Caco-2 (cell line): ENCODE measurements at regions not wholly inside any gene's neighbourhood (a gene's known extent, or its start where the extent isn't known, plus 50 kb on each side); places are given as distances from the start of the nearest gene placed in this dataset.

Experiments used
- BruUV-seq: library from RNA; stranded (reverse); fragments of 400-500 nt; replicated peaks from 2 replicates; lab custom pipeline; 2021; lab: Mats Ljungman, UMichigan
- CTCF ChIA-PET: fragments of 300-600 bp; sonication (Branson Sonifier 250); formaldehyde crosslinking; loops from one replicate; lab custom pipeline; 2022; ENCODE audit warnings: antibody characterized with exemption; lab: Charles Lee
- POLR2A ChIA-PET: fragments of 300-600 bp; sonication (Branson Sonifier 250); formaldehyde crosslinking; loops from one replicate; lab custom pipeline; 2022; ENCODE audit warnings: antibody characterized with exemption; lab: Charles Lee
- DNase-seq, 2 experiments: peaks; one replicate each; pipeline versions ENCODE4 v3.0.0 to v3.0.0-alpha.2; 2020 to 2022
- H3K27me3 ChIP-seq: replicated peaks from 2 replicates; pipeline ENCODE4 v1.6.0; 2011; ENCODE audit warnings: low read length; ENCODE audit not compliant: control insufficient read depth, insufficient read depth
- H3K36me3 ChIP-seq: 2 replicates; pipeline ENCODE4 v1.5.1; 2011; ENCODE audit warnings: low read length; ENCODE audit not compliant: control insufficient read depth, insufficient read depth
- H3K4me1 ChIP-seq: fragments of 250-450 bp; sonication (Bioruptor Pico); 2 replicates; pipeline ENCODE4 v1.5.1; 2020; ENCODE audit warnings: mild to moderate bottlenecking
- H3K4me3 ChIP-seq: 2 replicates; pipeline ENCODE4 v1.5.1; 2011; ENCODE audit warnings: low read depth, mild to moderate bottlenecking, control low read depth, low read length
- H3K9me3 ChIP-seq: fragments of 250-450 bp; sonication (Bioruptor Pico); 2 replicates; pipeline ENCODE4 v1.5.1; 2020; ENCODE audit warnings: mild to moderate bottlenecking, moderate library complexity
- H3K27ac Mint-ChIP-seq: one replicate; pipeline ENCODE4 v1.8.0; 2022; ENCODE audit warnings: mixed read lengths; ENCODE audit not compliant: unreplicated experiment
- H3K27me3 Mint-ChIP-seq: one replicate; pipeline ENCODE4 v1.8.0; 2022; ENCODE audit warnings: mixed read lengths; ENCODE audit not compliant: insufficient read depth, unreplicated experiment
- H3K36me3 Mint-ChIP-seq: one replicate; pipeline ENCODE4 v1.8.0; 2022; ENCODE audit warnings: mild to moderate bottlenecking, mixed read lengths; ENCODE audit not compliant: insufficient read depth, unreplicated experiment
- H3K4me1 Mint-ChIP-seq: one replicate; pipeline ENCODE4 v1.8.0; 2022; ENCODE audit warnings: low read depth, mixed read lengths; ENCODE audit not compliant: unreplicated experiment
- H3K4me3 Mint-ChIP-seq: one replicate; pipeline ENCODE4 v1.8.0; 2022; ENCODE audit warnings: mild to moderate bottlenecking, moderate library complexity, mixed read lengths; ENCODE audit not compliant: unreplicated experiment
- H3K9me3 Mint-ChIP-seq: one replicate; pipeline ENCODE4 v1.8.0; 2022; ENCODE audit warnings: mixed read lengths; ENCODE audit not compliant: unreplicated experiment
- CTCF ChIP-seq, 2 experiments: fragments of 200-600 bp in 1 of 2; IDR thresholded peaks; 1 replicate in 1 of 2; 2 replicates in 1 of 2; pipeline versions ENCODE4 v1.5.1 to v1.8.0; 2011 to 2022; ENCODE audit warnings: antibody characterized with exemption in 1 of 2, control low read depth in 1 of 2, inconsistent platforms in 1 of 2, low read depth in 1 of 2, low read length in 1 of 2, mild to moderate bottlenecking in 1 of 2, moderate library complexity in 1 of 2; ENCODE audit not compliant: insufficient read depth in 1 of 2, severe bottlenecking in 1 of 2, unreplicated experiment in 1 of 2
- intact Hi-C: fragments of 100-400 bp; cut with micrococcal nuclease; formaldehyde crosslinking; loops from one replicate; pipeline ENCODE4 v1.10.0; 2022; ENCODE audit not compliant: unreplicated experiment

DNA sequence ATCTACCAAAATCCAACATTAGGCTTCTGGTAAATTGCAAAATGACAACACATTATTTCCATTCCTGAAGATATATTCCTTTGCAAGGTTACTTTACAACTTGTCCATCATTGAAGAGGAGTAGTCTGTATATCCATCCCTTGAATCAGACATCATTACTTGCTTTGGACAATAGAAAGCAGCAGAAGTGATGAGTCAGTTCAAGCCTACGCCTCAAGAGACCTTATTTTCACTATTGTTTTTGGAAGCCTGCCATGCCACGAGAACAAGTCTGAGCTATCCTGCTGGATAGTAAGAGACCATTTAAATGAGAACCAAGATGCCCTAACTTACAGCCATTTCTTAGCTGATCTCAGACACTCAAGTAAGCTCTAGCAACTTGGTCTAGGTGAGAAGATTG is 246.0 kb upstream of the HHIP start:
- CTCF ChIA-PET: no interaction called here

GRCh38 chr4:144402176-144402575 is 243.8 kb upstream of the HHIP start:
- TF ChIP-seq CTCF (IDR thresholded peaks at IDR 0.05; ENCODE audit: insufficient read depth in 1 of 2, low read depth in 1 of 2, low read length in 1 of 2, severe bottlenecking in 1 of 2, unreplicated experiment in 1 of 2): no peak
- Mint-ChIP-seq H3K9me3 (no peaks in the 10 kb centered on the region), H3K4me3 (no peak overlapping the region), H3K4me1 (no peaks in the 10 kb centered on the region), H3K36me3 (no peaks in the 10 kb centered on the region), H3K27me3 (peaks cover 3% of the 10 kb centered on the region), H3K27ac (no peak overlapping the region)
- ChIA-PET CTCF (no interaction called here), POLR2A (no interaction called here)
- intact Hi-C loops: no loop called here
- BruUV-seq: no TSS peak
- Histone ChIP-seq H3K36me3 (no peaks in the 10 kb centered on the region), H3K9me3 (no peaks in the 10 kb centered on the region), H3K27me3 (no peaks in the 10 kb centered on the region), H3K4me3 (no peak overlapping the region), H3K4me1 (no peaks in the 10 kb centered on the region)
- no peak for DNase-seq

More for the DNA sequence above, 246.0 kb upstream of the HHIP start:
- Mint-ChIP-seq H3K27ac (no peak overlapping the region), H3K9me3 (no peaks in the 10 kb centered on the region), H3K4me3 (no peak overlapping the region), H3K27me3 (peaks cover 3% of the 10 kb centered on the region), H3K4me1 (no peaks in the 10 kb centered on the region), H3K36me3 (no peaks in the 10 kb centered on the region)
- no peaks in the 10 kb centered on the region for H3K36me3 ChIP-seq
- no peaks in the 10 kb centered on the region for H3K27me3 ChIP-seq
- intact Hi-C loops: no loop called here
- H3K4me1 ChIP-seq: no peaks in the 10 kb centered on the region
- H3K4me3 ChIP-seq: no peak overlapping the region
- H3K9me3 ChIP-seq: no peaks in the 10 kb centered on the region
- POLR2A ChIA-PET: no interaction called here
- no peak for TF ChIP-seq CTCF (IDR thresholded peaks at IDR 0.05; ENCODE audit: insufficient read depth in 1 of 2, low read depth in 1 of 2, low read length in 1 of 2, severe bottlenecking in 1 of 2, unreplicated experiment in 1 of 2)
- no peak for DNase-seq
- no TSS peak for BruUV-seq

DNA sequence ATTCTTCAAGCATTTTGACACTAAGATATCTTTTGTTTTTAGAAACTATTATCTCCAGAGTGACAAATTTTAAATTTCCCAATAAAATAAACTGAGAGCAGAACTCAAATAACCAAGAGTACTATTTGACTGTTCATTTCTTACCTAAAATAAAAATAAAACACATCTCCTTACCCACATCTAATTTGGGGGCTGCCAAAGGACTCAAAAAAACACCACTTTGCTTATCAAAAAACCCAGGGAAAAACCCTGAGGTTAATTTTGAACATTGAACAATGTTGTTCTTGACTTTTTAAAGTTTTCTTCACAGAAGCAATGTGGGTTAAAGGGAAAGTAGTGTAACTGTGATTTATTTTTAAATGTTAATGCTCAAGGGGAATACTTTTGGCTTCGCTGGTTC is 243.0 kb upstream of the HHIP start:
- no peaks in the 10 kb centered on the region for H3K4me1 ChIP-seq
- H3K4me1 Mint-ChIP-seq: no peaks in the 10 kb centered on the region
- no peaks in the 10 kb centered on the region for H3K9me3 Mint-ChIP-seq
- no peak overlapping the region for H3K27ac Mint-ChIP-seq
- no peak for DNase-seq
- no peaks in the 10 kb centered on the region for H3K9me3 ChIP-seq
- no peak overlapping the region for H3K4me3 ChIP-seq
- no peak for TF ChIP-seq CTCF (IDR thresholded peaks at IDR 0.05; ENCODE audit: insufficient read depth in 1 of 2, low read depth in 1 of 2, low read length in 1 of 2, severe bottlenecking in 1 of 2, unreplicated experiment in 1 of 2)
- H3K27me3 Mint-ChIP-seq: peaks cover 3% of the 10 kb centered on the region
- H3K36me3 Mint-ChIP-seq: no peaks in the 10 kb centered on the region
- H3K36me3 ChIP-seq: no peaks in the 10 kb centered on the region
- intact Hi-C loops: no loop called here
- POLR2A ChIA-PET: no interaction called here
- no peaks in the 10 kb centered on the region for H3K27me3 ChIP-seq
- BruUV-seq: no TSS peak
- CTCF ChIA-PET: no interaction called here
- no peak overlapping the region for H3K4me3 Mint-ChIP-seq
